OCI-LY3 (cell line): ENCODE measurements at regions not wholly inside any gene's neighbourhood (a gene's known extent, or its start where the extent isn't known, plus 50 kb on each side); places are given as distances from the start of the nearest gene placed in this dataset.

ENCODE experiments used
- H2AFZ ChIP-seq: fragments of 200-600, 300-600 bp; shearing (Covaris generic); 2 replicates; pipeline ENCODE4 v1.6.0; 2014; ENCODE audit warnings: antibody characterized with exemption, low read depth, low read length
- H3K27ac ChIP-seq: fragments of 200-600, 300-600 bp; sonication (generic); 2 replicates; pipeline ENCODE4 v1.5.1; 2014; ENCODE audit warnings: mild to moderate bottlenecking, low read length, moderate library complexity, mixed read lengths
- H3K27me3 ChIP-seq: fragments of 200-600, 300-600 bp; sonication (generic); 2 replicates; pipeline ENCODE4 v1.6.1; 2014; ENCODE audit warnings: low read depth, low read length, mixed read lengths
- H3K36me3 ChIP-seq: fragments of 200-600, 300-600 bp; sonication (generic); replicated peaks from 2 replicates; pipeline ENCODE3; 2014; ENCODE audit warnings: low read depth, low read length, mixed read lengths
- H3K4me1 ChIP-seq: fragments of 300-600, 200-600 bp; sonication (generic); 2 replicates; pipeline ENCODE4 v1.6.1; 2014; ENCODE audit warnings: low read length, mixed read lengths
- H3K4me2 ChIP-seq: fragments of 200-600, 300-600 bp; sonication (generic); 2 replicates; pipeline ENCODE4 v1.6.1; 2014; ENCODE audit warnings: low read length, mixed read lengths
- H3K4me3 ChIP-seq: fragments of 300-600, 200-600 bp; sonication (generic); 2 replicates; pipeline ENCODE4 v1.5.1; 2014; ENCODE audit warnings: antibody characterized with exemption, mild to moderate bottlenecking, low read length, moderate library complexity
- H3K79me2 ChIP-seq: fragments of 300-600, 200-600 bp; shearing (Covaris generic); 2 replicates; pipeline ENCODE4 v1.6.1; 2014; ENCODE audit warnings: mild to moderate bottlenecking, low read length, mixed read lengths
- H3K9ac ChIP-seq: fragments of 300-600, 200-600 bp; shearing (Covaris generic); 2 replicates; pipeline ENCODE4 v1.6.0; 2014; ENCODE audit warnings: mild to moderate bottlenecking, low read length, moderate library complexity
- H3K9me3 ChIP-seq: fragments of 200-600, 300-600 bp; shearing (Covaris generic); 2 replicates; pipeline ENCODE4 v1.6.1; 2014; ENCODE audit warnings: low read length, mixed read lengths; ENCODE audit not compliant: insufficient read depth
- H4K20me1 ChIP-seq: fragments of 200-600, 300-600 bp; sonication (generic); 2 replicates; pipeline ENCODE4 v1.6.1; 2016; ENCODE audit warnings: low read length, mixed read lengths; ENCODE audit not compliant: insufficient read depth
- EZH2phosphoT487 ChIP-seq: fragments of 200-600 bp; shearing (Covaris generic); IDR thresholded peaks from 2 replicates; pipeline ENCODE4 v1.6.1; 2018; ENCODE audit warnings: antibody characterized with exemption, mixed run types, low read depth
- TF ChIP-seq, protein P1 (sequence below): fragments of 200-600, 300-600 bp; sonication (generic); IDR thresholded peaks from 2 replicates; pipeline ENCODE4 v1.5.1; 2014; ENCODE audit warnings: antibody characterized with exemption, low read length, low read depth

DNA sequence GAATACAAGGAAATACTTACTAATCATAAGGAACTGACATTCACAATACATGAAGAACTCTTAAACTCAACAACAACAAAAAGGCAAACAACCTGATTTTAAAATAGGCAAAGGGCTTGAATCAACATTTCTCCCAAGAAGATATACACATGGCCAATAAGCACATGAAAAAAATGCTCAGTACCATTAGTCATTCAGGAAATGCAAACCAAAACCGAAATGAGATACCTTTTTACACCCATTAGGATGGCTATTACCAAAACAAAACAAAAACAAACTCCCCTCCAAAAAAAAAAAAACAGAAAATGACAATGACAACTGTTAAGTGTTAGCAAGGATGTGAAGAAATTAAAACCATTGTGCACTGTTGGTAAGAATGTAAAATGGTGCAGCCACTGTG is 104.1 kb upstream of the ZNF462 start:
- Histone ChIP-seq H4K20me1 (no peaks in the 10 kb centered on the region), H3K9me3 (no peaks in the 10 kb centered on the region), H3K36me3 (no peaks in the 10 kb centered on the region), H3K27me3 (no peaks in the 10 kb centered on the region), H3K4me1 (peaks cover 8% of the 10 kb centered on the region), H3K4me2 (no peak overlapping the region), H3K79me2 (no peaks in the 10 kb centered on the region), H3K9ac (no peak overlapping the region), H3K4me3 (no peak overlapping the region), H3K27ac (no peak overlapping the region), H2AFZ (no peak overlapping the region)
- no peak for TF ChIP-seq EZH2phosphoT487
- TF ChIP-seq, protein P1, sequence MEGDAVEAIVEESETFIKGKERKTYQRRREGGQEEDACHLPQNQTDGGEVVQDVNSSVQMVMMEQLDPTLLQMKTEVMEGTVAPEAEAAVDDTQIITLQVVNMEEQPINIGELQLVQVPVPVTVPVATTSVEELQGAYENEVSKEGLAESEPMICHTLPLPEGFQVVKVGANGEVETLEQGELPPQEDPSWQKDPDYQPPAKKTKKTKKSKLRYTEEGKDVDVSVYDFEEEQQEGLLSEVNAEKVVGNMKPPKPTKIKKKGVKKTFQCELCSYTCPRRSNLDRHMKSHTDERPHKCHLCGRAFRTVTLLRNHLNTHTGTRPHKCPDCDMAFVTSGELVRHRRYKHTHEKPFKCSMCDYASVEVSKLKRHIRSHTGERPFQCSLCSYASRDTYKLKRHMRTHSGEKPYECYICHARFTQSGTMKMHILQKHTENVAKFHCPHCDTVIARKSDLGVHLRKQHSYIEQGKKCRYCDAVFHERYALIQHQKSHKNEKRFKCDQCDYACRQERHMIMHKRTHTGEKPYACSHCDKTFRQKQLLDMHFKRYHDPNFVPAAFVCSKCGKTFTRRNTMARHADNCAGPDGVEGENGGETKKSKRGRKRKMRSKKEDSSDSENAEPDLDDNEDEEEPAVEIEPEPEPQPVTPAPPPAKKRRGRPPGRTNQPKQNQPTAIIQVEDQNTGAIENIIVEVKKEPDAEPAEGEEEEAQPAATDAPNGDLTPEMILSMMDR, result no peak

DNA sequence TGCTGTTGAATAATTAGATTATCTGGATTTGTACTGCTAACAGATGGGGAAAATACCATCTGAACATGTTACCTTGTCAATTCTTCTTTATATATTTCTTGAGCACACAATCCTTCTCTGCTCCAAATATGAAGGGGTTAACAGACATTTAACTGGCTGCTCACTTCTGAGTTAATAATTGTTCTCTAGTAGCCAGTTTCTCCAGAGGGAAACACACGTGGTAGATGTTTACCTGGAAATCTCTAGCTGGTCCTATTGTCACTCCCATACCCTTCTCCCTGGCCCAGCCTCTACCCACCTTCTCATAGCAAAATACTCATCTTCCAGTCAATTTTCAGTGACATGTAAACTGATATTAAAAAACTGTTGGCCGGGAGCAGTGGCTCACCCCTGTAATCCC is 101.5 kb upstream of the ZNF462 start:
- no peaks in the 10 kb centered on the region for H4K20me1 ChIP-seq
- H3K4me1 ChIP-seq, result 0 out of 2 replicates have a peak, but pooled peaks cover 3% of the 10 kb centered on the region
- no peak overlapping the region for H3K4me2 ChIP-seq
- H3K9me3 ChIP-seq, result no peaks in the 10 kb centered on the region
- H3K27me3 ChIP-seq, result no peaks in the 10 kb centered on the region
- H3K36me3 ChIP-seq, result no peaks in the 10 kb centered on the region
- no peak overlapping the region for H2AFZ ChIP-seq
- no peaks in the 10 kb centered on the region for H3K79me2 ChIP-seq
- H3K9ac ChIP-seq, result no peak overlapping the region
- TF ChIP-seq, protein P1, result no peak
- TF ChIP-seq EZH2phosphoT487, result no peak
- no peak overlapping the region for H3K27ac ChIP-seq
- H3K4me3 ChIP-seq, result no peak overlapping the region

DNA sequence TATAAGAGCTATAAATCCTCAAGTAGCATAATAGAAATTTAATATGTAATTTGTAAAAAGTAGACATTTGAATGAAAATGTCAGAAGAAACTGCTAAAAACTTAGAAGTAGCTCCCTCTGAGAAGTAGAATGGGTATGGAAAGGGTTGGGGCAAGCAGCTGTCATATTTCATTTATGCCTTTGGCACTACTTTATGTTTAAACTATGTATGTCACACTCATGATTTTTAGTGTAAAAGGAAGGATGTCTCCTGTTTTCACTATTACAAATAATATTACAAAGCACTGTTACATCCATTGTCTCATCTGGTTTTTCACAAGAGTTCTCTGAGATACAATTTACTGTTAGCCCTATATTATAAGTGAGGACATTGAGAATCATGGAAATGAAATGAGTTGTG is 96.3 kb upstream of the ZNF462 start:
- no peak overlapping the region for H2AFZ ChIP-seq
- no peaks in the 10 kb centered on the region for H3K9me3 ChIP-seq
- H3K27ac ChIP-seq, result no peak overlapping the region
- TF ChIP-seq, protein P1, result no peak
- no peak for TF ChIP-seq EZH2phosphoT487
- H3K4me1 ChIP-seq, result peaks cover 11% of the 10 kb centered on the region
- no peaks in the 10 kb centered on the region for H4K20me1 ChIP-seq
- H3K9ac ChIP-seq, result no peak overlapping the region
- H3K4me2 ChIP-seq, result no peak overlapping the region
- H3K27me3 ChIP-seq, result no peaks in the 10 kb centered on the region
- no peak overlapping the region for H3K4me3 ChIP-seq
- no peaks in the 10 kb centered on the region for H3K79me2 ChIP-seq
- H3K36me3 ChIP-seq, result no peaks in the 10 kb centered on the region

DNA sequence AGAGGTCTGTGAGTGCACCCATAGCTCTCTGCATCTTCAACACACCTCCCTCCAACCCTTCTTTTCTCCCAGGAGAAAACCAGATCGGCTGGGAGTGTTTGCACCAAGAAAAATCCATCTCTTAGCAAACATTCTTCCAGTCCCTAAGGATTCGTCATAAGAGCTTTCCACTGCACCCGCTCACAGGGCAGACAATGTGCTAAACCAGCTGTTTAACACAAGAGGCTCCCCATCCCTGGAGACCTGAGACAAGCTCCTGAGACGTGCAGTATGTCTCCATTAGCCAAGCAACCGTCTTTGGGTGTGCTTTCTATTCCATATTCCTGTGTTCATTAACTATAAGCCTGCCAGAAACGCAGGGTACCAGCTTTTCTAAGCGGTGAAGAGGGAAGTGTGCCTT is 93.6 kb upstream of the ZNF462 start:
- TF ChIP-seq, protein P1, result no peak
- TF ChIP-seq EZH2phosphoT487, result no peak
- no peaks in the 10 kb centered on the region for H3K79me2 ChIP-seq
- peaks cover 3% of the 10 kb centered on the region; the same call in 1 of the 2 replicates for H3K27me3 ChIP-seq
- H3K36me3 ChIP-seq, result no peaks in the 10 kb centered on the region
- no peak overlapping the region for H2AFZ ChIP-seq
- H3K9me3 ChIP-seq, result no peaks in the 10 kb centered on the region
- H3K4me2 ChIP-seq, result no peak overlapping the region
- peaks cover 11% of the 10 kb centered on the region for H3K4me1 ChIP-seq
- no peak overlapping the region for H3K27ac ChIP-seq
- no peaks in the 10 kb centered on the region for H4K20me1 ChIP-seq
- no peak overlapping the region for H3K4me3 ChIP-seq
- H3K9ac ChIP-seq, result no peak overlapping the region
